K562 (cell line): ENCODE measurements at regions not wholly inside any gene's neighbourhood (a gene's known extent, or its start where the extent isn't known, plus 50 kb on each side); places are given as distances from the start of the nearest gene placed in this dataset.

ENCODE experiments used
- ATAC-seq: fragments of 200-7000 bp; cut with Tn5 transposase; 3 replicates; pipeline ENCODE4 v1.9.1; 2020; ENCODE audit warnings: moderate library complexity
- BruUV-seq: library from RNA; stranded (reverse); fragments of 400-500 nt; replicated peaks from 2 replicates; lab custom pipeline; 2021; lab: Mats Ljungman, UMichigan
- CTCF ChIA-PET: fragments of 300-600 bp; formaldehyde crosslinking; extraction: SDS; loops from one replicate; lab custom pipeline; 2021; ENCODE audit warnings: low intra/inter-chr PET ratio; lab: Yijun Ruan, JAX
- POLR2A ChIA-PET: fragments of 300-600, 350-650 bp; sonication (Branson Sonifier 250); formaldehyde crosslinking; extraction: SDS; loops from one replicate; lab custom pipeline; 2021; ENCODE audit warnings: antibody characterized with exemption, inconsistent platforms; lab: Yijun Ruan, JAX
- DNase-seq, 4 experiments: peaks; one replicate each; pipeline versions ENCODE4 v3.0.0 to v3.0.0-alpha.2; 2011 to 2018; ENCODE audit warnings: low spot score in 3 of 4, mixed read lengths in 3 of 4; ENCODE audit errors: extremely low read depth in 1 of 4
- FAIRE-seq: peaks from 2 replicates; lab custom pipeline; 2011; peaks lifted over from hg19 to GRCh38; lab: Jason Lieb, UNC
- H2AFZ ChIP-seq: 2 replicates; pipeline ENCODE4 v1.6.0; 2011; ENCODE audit warnings: low read depth, low read length, control low read depth, inconsistent platforms
- H3K27ac ChIP-seq: fragments of 200-600 bp; 3 replicates; pipeline ENCODE4 v1.8.0; 2011; ENCODE audit warnings: low read depth, mild to moderate bottlenecking, control low read depth, inconsistent platforms, low read length, moderate library complexity, mixed read lengths; ENCODE audit errors: extremely low read depth
- H3K27me3 ChIP-seq, 2 experiments: fragments of 300-600 bp in 1 of 2; 2 replicates in 1 of 2; 3 replicates in 1 of 2; pipeline versions ENCODE4 v1.6.0 to v1.8.0; 2011; ENCODE audit warnings: inconsistent platforms in 2 of 2, low read length in 2 of 2, mild to moderate bottlenecking in 1 of 2, mixed read lengths in 1 of 2, moderate library complexity in 1 of 2; ENCODE audit not compliant: control insufficient read depth in 2 of 2, insufficient read depth in 2 of 2
- H3K36me3 ChIP-seq: fragments of 300-600 bp; 3 replicates; pipeline ENCODE4 v1.8.0; 2011; ENCODE audit warnings: mild to moderate bottlenecking, low read length, inconsistent platforms; ENCODE audit not compliant: control insufficient read depth, insufficient read depth
- H3K4me1 ChIP-seq, 2 experiments: fragments of 200-600 bp in 1 of 2; replicated peaks in 1 of 2; 2 replicates in 1 of 2; 3 replicates in 1 of 2; pipeline versions ENCODE4 v1.5.1 to v1.8.0; 2011; ENCODE audit warnings: inconsistent platforms in 2 of 2, low read length in 2 of 2, mild to moderate bottlenecking in 1 of 2, mixed read lengths in 1 of 2, moderate library complexity in 1 of 2; ENCODE audit not compliant: control insufficient read depth in 2 of 2, insufficient read depth in 2 of 2
- H3K4me2 ChIP-seq: 2 replicates; pipeline ENCODE4 v1.6.1; 2011; ENCODE audit warnings: low read length, control low read depth, inconsistent platforms, mixed read lengths; ENCODE audit not compliant: insufficient read depth
- H3K4me3 ChIP-seq: fragments of 200-600 bp; sonication (generic), shearing (Covaris generic); 2 replicates; pipeline ENCODE4 v1.5.1; 2016; ENCODE audit warnings: control low read depth, inconsistent platforms
- H3K79me2 ChIP-seq: fragments of 200-600 bp; 3 replicates; pipeline ENCODE4 v1.8.0; 2011; ENCODE audit warnings: low read length, inconsistent platforms; ENCODE audit not compliant: control insufficient read depth, insufficient read depth
- H3K9ac ChIP-seq, 2 experiments: 2 replicates each; pipeline versions ENCODE4 v1.6.0 to v1.6.1; 2011; ENCODE audit warnings: low read depth in 2 of 2, low read length in 2 of 2, control low read depth in 1 of 2, inconsistent platforms in 1 of 2, mild to moderate bottlenecking in 1 of 2, mixed read lengths in 1 of 2; ENCODE audit not compliant: insufficient read depth in 1 of 2
- H3K9me1 ChIP-seq: one replicate; pipeline ENCODE4 v1.6.0; 2011; ENCODE audit warnings: inconsistent platforms, mild to moderate bottlenecking, low read length, moderate library complexity; ENCODE audit not compliant: control insufficient read depth, insufficient read depth
- H3K9me3 ChIP-seq: replicated peaks from 2 replicates; pipeline ENCODE4 v1.5.1; 2011; ENCODE audit warnings: low read depth, low read length, inconsistent platforms; ENCODE audit not compliant: control insufficient read depth, insufficient read depth
- H4K20me1 ChIP-seq: replicated peaks from 2 replicates; pipeline ENCODE4 v1.6.1; 2011; ENCODE audit warnings: low read length, inconsistent platforms, mixed read lengths; ENCODE audit not compliant: control insufficient read depth, insufficient read depth
- ETV1 ChIP-seq: fragments of 450-650 bp; conservative IDR thresholded peaks from 2 replicates; pipeline ENCODE4 v1.6.1; 2016; ENCODE audit warnings: missing genetic modification characterization, control low read depth, low read depth, missing compliant biosample characterization
- MGA ChIP-seq: fragments of 450-650 bp; IDR thresholded peaks from 2 replicates; pipeline ENCODE4 v1.6.1; 2016; ENCODE audit warnings: mild to moderate bottlenecking, moderate library complexity
- ZSCAN29 ChIP-seq: fragments of 450-650 bp; IDR thresholded peaks from 2 replicates; pipeline ENCODE4 v1.6.1; 2017
- WGBS: fragments of 100-300 bp; shearing (Covaris generic); methylation state at CpG from one replicate; pipeline ENCODE4 v1.1.6; 2016; ENCODE audit warnings: low coverage, mixed read lengths; ENCODE audit not compliant: insufficient coverage; ENCODE audit errors: missing lambda C conversion rate; 5-methylcytosine and 5-hydroxymethylcytosine counted together
- in situ Hi-C: fragments of 300-500 bp; cut with MboI; formaldehyde crosslinking; loops from 4 replicates; pipeline ENCODE4 v1.15.0; 2018; ENCODE audit warnings: inconsistent platforms, mixed read lengths
- intact Hi-C: fragments of 100-400 bp; cut with micrococcal nuclease; formaldehyde crosslinking; loops from 2 replicates; pipeline ENCODE4 v1.14.2; 2022
- TF ChIP-seq, protein P1 (sequence below): sonication (generic); formaldehyde crosslinking; IDR thresholded peaks from 2 replicates; pipeline ENCODE4 v1.5.0; 2020; ENCODE audit warnings: missing genetic modification reagents
- TF ChIP-seq, protein P2 (sequence below): fragments of 450-650 bp; formaldehyde crosslinking; conservative IDR thresholded peaks from 2 replicates; pipeline ENCODE4 v1.4.0; 2022; ENCODE audit warnings: mild to moderate bottlenecking, missing genetic modification characterization

- peaks cover 9% of the 10 kb centered on the region; the same call in 1 of the 3 replicates for H3K79me2 ChIP-seq
- no peaks in the 10 kb centered on the region for H3K36me3 ChIP-seq
- no peak overlapping the region for H3K4me2 ChIP-seq
- H3K4me3 ChIP-seq: no peak overlapping the region
- H2AFZ ChIP-seq: no peak overlapping the region
- DNase-seq (no peak), ATAC-seq (no peak), FAIRE-seq (no peak)
- no TSS peak for BruUV-seq
- TF ChIP-seq ZSCAN29 (no peak), MGA (no peak), ETV1 (tag) (no peak)
- TF ChIP-seq, protein P1, sequence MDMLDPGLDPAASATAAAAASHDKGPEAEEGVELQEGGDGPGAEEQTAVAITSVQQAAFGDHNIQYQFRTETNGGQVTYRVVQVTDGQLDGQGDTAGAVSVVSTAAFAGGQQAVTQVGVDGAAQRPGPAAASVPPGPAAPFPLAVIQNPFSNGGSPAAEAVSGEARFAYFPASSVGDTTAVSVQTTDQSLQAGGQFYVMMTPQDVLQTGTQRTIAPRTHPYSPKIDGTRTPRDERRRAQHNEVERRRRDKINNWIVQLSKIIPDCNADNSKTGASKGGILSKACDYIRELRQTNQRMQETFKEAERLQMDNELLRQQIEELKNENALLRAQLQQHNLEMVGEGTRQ (CRISPR knock-in tag): no peak
- TF ChIP-seq, protein P2, sequence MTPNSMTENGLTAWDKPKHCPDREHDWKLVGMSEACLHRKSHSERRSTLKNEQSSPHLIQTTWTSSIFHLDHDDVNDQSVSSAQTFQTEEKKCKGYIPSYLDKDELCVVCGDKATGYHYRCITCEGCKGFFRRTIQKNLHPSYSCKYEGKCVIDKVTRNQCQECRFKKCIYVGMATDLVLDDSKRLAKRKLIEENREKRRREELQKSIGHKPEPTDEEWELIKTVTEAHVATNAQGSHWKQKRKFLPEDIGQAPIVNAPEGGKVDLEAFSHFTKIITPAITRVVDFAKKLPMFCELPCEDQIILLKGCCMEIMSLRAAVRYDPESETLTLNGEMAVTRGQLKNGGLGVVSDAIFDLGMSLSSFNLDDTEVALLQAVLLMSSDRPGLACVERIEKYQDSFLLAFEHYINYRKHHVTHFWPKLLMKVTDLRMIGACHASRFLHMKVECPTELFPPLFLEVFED (CRISPR knock-in tag): no peak
- intact Hi-C loops (no loop called here), in situ Hi-C loops (no loop called here)
- CTCF ChIA-PET: no interaction called here
- no peaks in the 10 kb centered on the region for H3K27me3 ChIP-seq
- POLR2A ChIA-PET: no interaction called here
- H4K20me1 ChIP-seq: no peaks in the 10 kb centered on the region
- WGBS: 51% methylated on average over 2 of the region's 2 CpGs
- H3K9me1 ChIP-seq: no peaks in the 10 kb centered on the region
- H3K27ac ChIP-seq: no peak overlapping the region
- H3K9me3 ChIP-seq: no peaks in the 10 kb centered on the region
- no peaks in the 10 kb centered on the region for H3K4me1 ChIP-seq
- no peak overlapping the region for H3K9ac ChIP-seq
These were observed 440.5 kb downstream of the SEMA3D start for GRCh38 chr7:84746353-84746752.
